Liver (tissue), 1 donor: ENCODE measurements at regions not wholly inside any gene's neighbourhood (a gene's known extent, or its start where the extent isn't known, plus 50 kb on each side); places are given as distances from the start of the nearest gene placed in this dataset. TPM values are rescaled to one million over a fixed set of nuclear protein-coding genes. Genes with fewer than 3 reads are reported as not detected.

Source experiments
- small RNA-seq: library from RNA; depleted of rRNA; stranded (forward); fragments of <200 nt; gene quantifications from one replicate; pipeline ENCODE3, GENCODE V24; 2014

Small RNA genes lying in the stretch of these regions (small RNA-seq; reads per million reads assigned to genes)
- gene RNA5SP166 (not detected), gene RNU7-197P (not detected)
